ENCODE measurements at regions not wholly inside any gene's neighbourhood (a gene's known extent, or its start where the extent isn't known, plus 50 kb on each side); places are given as distances from the start of the nearest gene placed in this dataset.

GRCh38 chr14:34328178-34328577 is 133.9 kb downstream of the SPTSSA start (continued):
- TF ChIP-seq MAX (IDR thresholded peaks at IDR 0.05) (no peak), ZBTB33 (IDR thresholded peaks at IDR 0.05; ENCODE audit: extremely low read depth, insufficient replicate concordance, low read length) (no peak)

GRCh38 chr14:34325493-34325892 is 136.5 kb downstream of the SPTSSA start:
- DNase-seq (ENCODE audit: low read depth, low spot score): no peak
- no peaks in the 10 kb centered on the region for H4K20me1 ChIP-seq (ENCODE audit: insufficient read depth)
- ChIA-PET CTCF (interaction anchor here (0.7 to 1.1 kb wide), 3 partner anchors 184 to 1492 kb away, joined by 3 to 5 read pairs (median 4); no protein-coding TSS in a partner anchor), POLR2A (no interaction called here), RAD21 (ENCODE audit: low non-redundant PET in 1 of 2, low total read pairs in 2 of 2, uncharacterized antibody in 2 of 2, unreplicated experiment in 2 of 2) (interaction anchor here in 1 of 2 experiments (0.7 kb wide), 1 partner anchor 533 kb away, joined by 4 read pairs; no protein-coding TSS in a partner anchor)
- no peak for ATAC-seq
- no peaks in the 10 kb centered on the region for H3K79me2 ChIP-seq (ENCODE audit: insufficient read depth, low read length)
- H3K9ac ChIP-seq (ENCODE audit: low read length): no peak overlapping the region
- H3K27ac ChIP-seq (ENCODE audit: low read depth, low read length): no peak overlapping the region
- intact Hi-C loops (cut with micrococcal nuclease): no loop called here
- no peaks in the 10 kb centered on the region for H3K9me2 ChIP-seq (ENCODE audit: insufficient read depth)
- no peaks in the 10 kb centered on the region for H3K27me3 ChIP-seq (ENCODE audit: insufficient read depth, low read length)
- H3K4me1 ChIP-seq (ENCODE audit: control insufficient read depth in 1 of 2, insufficient read depth in 2 of 2, low read length in 2 of 2): no peaks in the 10 kb centered on the region
- BruUV-seq (replicated peaks): no TSS peak
- no peak overlapping the region for H3K4me3 ChIP-seq (replicated peaks in 1 of 2; ENCODE audit: low read depth in 1 of 2, low read length in 2 of 2)
- no peaks in the 10 kb centered on the region for H3K36me3 ChIP-seq (ENCODE audit: control insufficient read depth in 1 of 2, insufficient read depth in 2 of 2, low read length in 2 of 2)
- H2AFZ ChIP-seq (ENCODE audit: low read depth, low read length, poor library complexity, severe bottlenecking): no peak overlapping the region
- H3K9me3 ChIP-seq (ENCODE audit: control insufficient read depth in 1 of 2, insufficient read depth in 1 of 2, low read depth in 1 of 2, low read length in 2 of 2): no peaks in the 10 kb centered on the region
- H3K4me2 ChIP-seq (ENCODE audit: low read length): no peak overlapping the region
- TF ChIP-seq POLR2AphosphoS5 (IDR thresholded peaks at IDR 0.05; ENCODE audit: low read depth, low read length): no peak
- TF ChIP-seq POLR2A (IDR thresholded peaks at IDR 0.05; ENCODE audit: borderline replicate concordance, extremely low read depth, insufficient read depth, insufficient read length): no peak
- TF ChIP-seq SP1 (IDR thresholded peaks at IDR 0.05; ENCODE audit: low read depth): no peak
- no peak for TF ChIP-seq SIN3A (IDR thresholded peaks at IDR 0.05; ENCODE audit: low read depth)
- TF ChIP-seq RAD21 (IDR thresholded peaks at IDR 0.05; ENCODE audit: low read depth): no peak
- no peak for TF ChIP-seq ZBTB33 (IDR thresholded peaks at IDR 0.05; ENCODE audit: extremely low read depth, insufficient replicate concordance, low read length)
- no peak for TF ChIP-seq ZFX (IDR thresholded peaks at IDR 0.05)
- no peak for TF ChIP-seq ATF3 (IDR thresholded peaks at IDR 0.05)
- no peak for TF ChIP-seq EZH2phosphoT487 (IDR thresholded peaks at IDR 0.05; ENCODE audit: borderline replicate concordance)
- no peak for TF ChIP-seq MAX (IDR thresholded peaks at IDR 0.05)
- no peak for TF ChIP-seq EGR1 (IDR thresholded peaks at IDR 0.05; ENCODE audit: low read depth)
- TF ChIP-seq CTCF (IDR thresholded peaks at IDR 0.05 in 2 of 3, conservative IDR thresholded peaks at IDR 0.05 in 1 of 3; ENCODE audit: borderline replicate concordance in 1 of 3, insufficient read depth in 1 of 3, low read depth in 2 of 3, low read length in 2 of 3): no peak
- no peak for TF ChIP-seq TCF7L2 (IDR thresholded peaks at IDR 0.05; ENCODE audit: borderline replicate concordance, extremely low read depth, insufficient read depth, insufficient read length)
- TF ChIP-seq CEBPB (IDR thresholded peaks at IDR 0.05; ENCODE audit: low read depth): no peak
- TF ChIP-seq YY1 (IDR thresholded peaks at IDR 0.05; ENCODE audit: extremely low read depth, insufficient replicate concordance, low read depth, low read length): no peak
- no peak for TF ChIP-seq EZH2 (IDR thresholded peaks at IDR 0.05)

All from HCT116 (cell line).